ENCODE measurements at regions not wholly inside any gene's neighbourhood (a gene's known extent, or its start where the extent isn't known, plus 50 kb on each side); places are given as distances from the start of the nearest gene placed in this dataset.

DNA sequence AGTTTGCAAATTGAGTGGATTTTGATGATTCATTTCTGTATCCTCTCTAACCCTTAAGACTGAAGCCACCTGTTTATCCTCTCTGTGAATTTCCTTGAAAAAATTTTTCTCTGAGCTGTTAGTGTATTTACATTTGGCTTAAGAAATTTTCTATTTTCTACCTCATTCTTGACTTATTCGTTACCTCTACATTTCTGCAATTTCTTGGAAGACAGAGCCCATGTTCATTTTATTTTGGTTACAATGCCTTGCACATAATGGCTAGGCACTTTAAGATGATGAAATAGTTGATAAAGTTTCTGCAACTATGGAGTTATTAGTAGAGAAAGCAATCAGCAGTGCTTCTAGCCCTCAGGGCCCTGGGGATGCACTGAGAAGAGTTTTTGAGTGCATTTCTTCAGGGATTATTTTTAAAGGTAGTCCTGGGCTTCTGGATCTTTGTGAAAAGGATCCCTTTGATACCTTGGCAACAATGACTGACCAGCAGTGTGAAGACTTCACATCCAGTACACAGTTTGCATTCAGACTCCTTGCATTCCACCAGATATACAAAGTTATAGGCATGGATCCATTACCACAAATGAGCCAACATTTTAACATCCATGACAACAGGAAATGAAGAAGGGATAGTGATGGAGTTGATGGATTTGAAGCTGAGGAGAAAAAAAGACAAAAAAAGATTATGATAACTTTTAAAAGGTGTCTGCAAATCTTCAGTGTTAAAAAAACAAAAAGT lies 68.2 kb downstream of the CH25H start:
- TF ChIP-seq POLR2AphosphoS5 (IDR thresholded peaks at IDR 0.05; ENCODE audit: low read depth, low read length) = no peak
- TF ChIP-seq TAF1 (IDR thresholded peaks at IDR 0.05; ENCODE audit: borderline replicate concordance, low read depth, low read length) = no peak
- no peak for TF ChIP-seq POLR2A (IDR thresholded peaks at IDR 0.05; ENCODE audit: low read depth, low read length)
